Thyroid gland (tissue), 4 donors: ENCODE measurements at regions not wholly inside any gene's neighbourhood (a gene's known extent, or its start where the extent isn't known, plus 50 kb on each side); places are given as distances from the start of the nearest gene placed in this dataset.

Experiments
- DNase-seq, 2 donors: peaks; one replicate each; pipeline ENCODE4 v3.0.0-alpha.2; 2019
- H3K27ac ChIP-seq, 3 donors: fragments of 200-600 bp; sonication (generic); 1 replicate in 2 of 3; 2 replicates in 1 of 3; pipeline ENCODE4 v1.5.1; 2016 to 2019; ENCODE audit warnings: mild to moderate bottlenecking in 1 of 3, moderate library complexity in 1 of 3
- H3K27me3 ChIP-seq: fragments of 200-600 bp; sonication (generic); one replicate; pipeline ENCODE4 v1.5.1; 2019
- H3K36me3 ChIP-seq, 2 donors: fragments of 200-600 bp; sonication (generic); one replicate each; pipeline ENCODE4 v1.5.1; 2016 to 2019
- H3K4me1 ChIP-seq, 2 donors: fragments of 200-600 bp; sonication (generic); one replicate each; pipeline ENCODE4 v1.5.1; 2017 to 2019
- H3K4me3 ChIP-seq, 3 donors: fragments of 200-600 bp; sonication (generic); replicated peaks in 1 of 3; 1 replicate in 2 of 3; 2 replicates in 1 of 3; pipeline ENCODE4 v1.5.1; 2016; ENCODE audit warnings: mild to moderate bottlenecking in 1 of 3
- H3K9me3 ChIP-seq: fragments of 200-600 bp; sonication (generic); one replicate; pipeline ENCODE4 v1.5.1; 2017
- CTCF ChIP-seq, 6 experiments: fragments of 200-600 bp in 3 of 6; fragments of 450-650 bp in 3 of 6; sonication (generic) in 3 of 6; IDR thresholded peaks; one replicate each; pipeline ENCODE4 v1.5.1; 2016 to 2019; ENCODE audit warnings: antibody characterized with exemption in 6 of 6, mild to moderate bottlenecking in 2 of 6, inconsistent platforms in 1 of 6, moderate library complexity in 1 of 6
- POLR2A ChIP-seq, 2 donors: fragments of 450-650 bp; IDR thresholded peaks; one replicate each; pipeline ENCODE4 v1.6.1; 2017; ENCODE audit warnings: antibody characterized with exemption in 2 of 2, mild to moderate bottlenecking in 2 of 2, moderate library complexity in 1 of 2
- WGBS, 2 donors: methylation state at CpG; one replicate each; pipeline ENCODE4 v1.1.5; 2017; 5-methylcytosine and 5-hydroxymethylcytosine counted together
- intact Hi-C: fragments of 100-400 bp; cut with DNase I; formaldehyde crosslinking; loops from one replicate; pipeline ENCODE4 v1.15.1; 2023

GRCh38 chr10:128506423-128506822, 380.2 kb upstream of the MKI67 start:
- no peaks in the 10 kb centered on the region for H3K27me3 ChIP-seq
- WGBS, 2 donors = 90 to 93% methylated on average over 2 of the region's 2 CpGs
- DNase-seq = no peak
- H3K4me3 ChIP-seq = no peak overlapping the region
- intact Hi-C loops = no loop called here
- TF ChIP-seq POLR2A (IDR thresholded peaks at IDR 0.05) (no peak), CTCF (IDR thresholded peaks at IDR 0.05) (no peak)
- H3K36me3 ChIP-seq = no peaks in the 10 kb centered on the region
- no peaks in the 10 kb centered on the region for H3K4me1 ChIP-seq
- no peaks in the 10 kb centered on the region for H3K9me3 ChIP-seq
- H3K27ac ChIP-seq = no peak overlapping the region

- intact Hi-C loops = no loop called here
- H3K36me3 ChIP-seq = no peaks in the 10 kb centered on the region
- no peak for DNase-seq
- no peaks in the 10 kb centered on the region for H3K27me3 ChIP-seq
- H3K27ac ChIP-seq = no peak overlapping the region
- H3K4me3 ChIP-seq = no peak overlapping the region
- no peak for TF ChIP-seq CTCF (IDR thresholded peaks at IDR 0.05)
- no peaks in the 10 kb centered on the region for H3K9me3 ChIP-seq
- H3K4me1 ChIP-seq = no peaks in the 10 kb centered on the region
- WGBS, 2 donors = 52 to 53% methylated on average over 2 of the region's 2 CpGs
Observed at GRCh38 chr10:128507066-128507465, 380.8 kb upstream of the MKI67 start.

GRCh38 chr10:128511284-128511683, 385.1 kb upstream of the MKI67 start:
- no peak for DNase-seq
- Histone ChIP-seq H3K4me1 (no peaks in the 10 kb centered on the region), H3K27ac (no peak overlapping the region), H3K9me3 (no peaks in the 10 kb centered on the region), H3K4me3 (no peak overlapping the region), H3K36me3 (no peaks in the 10 kb centered on the region), H3K27me3 (no peaks in the 10 kb centered on the region)
- intact Hi-C loops = no loop called here
- 57 to 61% methylated on average over 11 of the region's 11 CpGs for WGBS, 2 donors
- no peak for TF ChIP-seq CTCF (IDR thresholded peaks at IDR 0.05)
- TF ChIP-seq POLR2A (IDR thresholded peaks at IDR 0.05) = no peak

GRCh38 chr10:128512767-128513166, 386.5 kb upstream of the MKI67 start:
- 90 to 96% methylated on average over 7 of the region's 7 CpGs for WGBS, 2 donors
- intact Hi-C loops = no loop called here
- DNase-seq = no peak
- H3K4me3 ChIP-seq = no peak overlapping the region
- no peak overlapping the region for H3K27ac ChIP-seq
- no peaks in the 10 kb centered on the region for H3K9me3 ChIP-seq
- TF ChIP-seq POLR2A (IDR thresholded peaks at IDR 0.05) (no peak), CTCF (IDR thresholded peaks at IDR 0.05) (no peak)
- no peaks in the 10 kb centered on the region for H3K4me1 ChIP-seq
- no peaks in the 10 kb centered on the region for H3K27me3 ChIP-seq
- H3K36me3 ChIP-seq = no peaks in the 10 kb centered on the region

GRCh38 chr10:128514536-128514935, 388.3 kb upstream of the MKI67 start:
- intact Hi-C loops = no loop called here
- H3K4me1 ChIP-seq = no peaks in the 10 kb centered on the region
- H3K4me3 ChIP-seq = no peak overlapping the region
- DNase-seq = no peak
- no peaks in the 10 kb centered on the region for H3K27me3 ChIP-seq
- no peak overlapping the region for H3K27ac ChIP-seq
- H3K36me3 ChIP-seq = no peaks in the 10 kb centered on the region
- no peaks in the 10 kb centered on the region for H3K9me3 ChIP-seq
- TF ChIP-seq POLR2A (IDR thresholded peaks at IDR 0.05) (no peak), CTCF (IDR thresholded peaks at IDR 0.05) (no peak)
- 65 to 67% methylated on average over 6 of the region's 6 CpGs for WGBS, 2 donors
